HFF-Myc (cell line): ENCODE measurements at regions not wholly inside any gene's neighbourhood (a gene's known extent, or its start where the extent isn't known, plus 50 kb on each side); places are given as distances from the start of the nearest gene placed in this dataset.
"Not testable (repeated sequence)": the region's sequence is repeated elsewhere in the genome, so short reads cannot be mapped to it uniquely, and the experiment has no call there.

Source experiments
- DNase-seq: peaks from one replicate; pipeline ENCODE4 v3.0.0-alpha.2; 2011; ENCODE audit warnings: low read depth; ENCODE audit errors: extremely low read depth
- H3K4me3 ChIP-seq: replicated peaks from 2 replicates; pipeline ENCODE4 v1.5.1; 2011; ENCODE audit warnings: low read depth, mild to moderate bottlenecking, control low read depth, low read length

- not testable (repeated sequence) for H3K4me3 ChIP-seq, DNase-seq
These were observed 102.4 kb upstream of the SPDYE9 start for GRCh38 chr7:73188287-73188686.

- DNase-seq, H3K4me3 ChIP-seq: not testable (repeated sequence)
These were observed 100.9 kb upstream of the SPDYE9 start for GRCh38 chr7:73186589-73187309.

GRCh38 chr7:73176813-73177212 lies 91.0 kb upstream of the SPDYE9 start:
- not testable (repeated sequence) for DNase-seq, H3K4me3 ChIP-seq

GRCh38 chr7:73175322-73175721 lies 89.5 kb upstream of the SPDYE9 start:
- DNase-seq = not testable (repeated sequence)

GRCh38 chr7:73170902-73171301 lies 85.1 kb upstream of the SPDYE9 start:
- not testable (repeated sequence) for H3K4me3 ChIP-seq, DNase-seq

More at GRCh38 chr7:73175322-73175721, 89.5 kb upstream of the SPDYE9 start:
- H3K4me3 ChIP-seq = not testable (repeated sequence)

- not testable (repeated sequence) for DNase-seq, H3K4me3 ChIP-seq
These were observed 84.6 kb upstream of the SPDYE9 start for GRCh38 chr7:73170415-73170814.

- H3K4me3 ChIP-seq, DNase-seq: not testable (repeated sequence)
These were observed 80.3 kb upstream of the SPDYE9 start for GRCh38 chr7:73166152-73166551.

- not testable (repeated sequence) for H3K4me3 ChIP-seq, DNase-seq
These were observed 76.8 kb upstream of the SPDYE9 start for GRCh38 chr7:73162680-73163079.

- DNase-seq, H3K4me3 ChIP-seq: not testable (repeated sequence)
These were observed 75.9 kb upstream of the SPDYE9 start for GRCh38 chr7:73161727-73162126.

GRCh38 chr7:73157169-73157661 lies 71.4 kb upstream of the SPDYE9 start:
- H3K4me3 ChIP-seq, DNase-seq: not testable (repeated sequence)

GRCh38 chr7:73156510-73157168 lies 70.8 kb upstream of the SPDYE9 start:
- H3K4me3 ChIP-seq, DNase-seq: not testable (repeated sequence)

GRCh38 chr7:73154586-73155038 lies 68.8 kb upstream of the SPDYE9 start:
- peak overlapping the region; percentile 15; the same call in 1 of the 2 replicates for H3K4me3 ChIP-seq
- not testable (repeated sequence) for DNase-seq

GRCh38 chr7:73153921-73154585 lies 68.2 kb upstream of the SPDYE9 start:
- not testable (repeated sequence) for DNase-seq
- peak overlapping the region; percentile 15; the same call in 1 of the 2 replicates for H3K4me3 ChIP-seq

GRCh38 chr7:73148570-73148969 lies 62.7 kb upstream of the SPDYE9 start:
- not testable (repeated sequence) for DNase-seq, H3K4me3 ChIP-seq

GRCh38 chr7:73147681-73148080 lies 61.8 kb upstream of the SPDYE9 start:
- H3K4me3 ChIP-seq, DNase-seq: not testable (repeated sequence)

- not testable (repeated sequence) for H3K4me3 ChIP-seq, DNase-seq
These were observed 58.2 kb upstream of the SPDYE9 start for GRCh38 chr7:73143993-73144392.

- not testable (repeated sequence) for H3K4me3 ChIP-seq, DNase-seq
These were observed 52.1 kb upstream of the SPDYE9 start for GRCh38 chr7:73137922-73138321.
